ENCODE measurements at regions not wholly inside any gene's neighbourhood (a gene's known extent, or its start where the extent isn't known, plus 50 kb on each side); places are given as distances from the start of the nearest gene placed in this dataset.

DNA sequence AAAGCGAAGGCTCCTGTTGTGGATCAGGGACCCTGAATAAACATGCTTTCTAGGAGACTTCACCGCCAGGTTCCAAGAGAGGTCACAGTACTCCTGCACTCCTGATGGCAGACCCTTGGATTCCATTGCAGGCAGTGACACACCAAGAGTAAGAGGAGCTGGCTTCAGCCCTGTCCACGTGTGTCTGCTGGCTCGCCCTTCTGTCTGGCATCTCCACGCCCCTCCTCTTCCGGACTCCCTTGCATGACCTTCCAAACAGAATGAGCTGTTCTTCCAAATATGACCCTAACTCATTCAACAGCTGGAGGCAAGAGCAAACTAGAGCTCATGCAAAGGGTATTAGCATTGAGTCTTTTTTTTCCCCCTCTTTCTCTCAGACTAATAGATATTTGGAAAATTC lies 233.0 kb upstream of the PLEKHG7 start:
- Mint-ChIP-seq H3K4me3 (ENCODE audit: unreplicated experiment) (no peak overlapping the region), H3K9me3 (ENCODE audit: unreplicated experiment) (no peaks in the 10 kb centered on the region), H3K27me3 (ENCODE audit: unreplicated experiment) (no peaks in the 10 kb centered on the region), H3K4me1 (ENCODE audit: unreplicated experiment) (peaks cover 7% of the 10 kb centered on the region), H3K27ac (ENCODE audit: unreplicated experiment) (no peak overlapping the region), H3K36me3 (ENCODE audit: low read depth, unreplicated experiment) (no peaks in the 10 kb centered on the region)
- no peak for DNase-seq (ENCODE audit: low spot score)
- TF ChIP-seq CTCF (IDR thresholded peaks at IDR 0.05; ENCODE audit: unreplicated experiment) = no peak

- H3K4me1 Mint-ChIP-seq (ENCODE audit: unreplicated experiment) = peaks cover 7% of the 10 kb centered on the region
Measured at GRCh38 chr12:92468358-92469020, 234.3 kb upstream of the PLEKHG7 start.

DNA sequence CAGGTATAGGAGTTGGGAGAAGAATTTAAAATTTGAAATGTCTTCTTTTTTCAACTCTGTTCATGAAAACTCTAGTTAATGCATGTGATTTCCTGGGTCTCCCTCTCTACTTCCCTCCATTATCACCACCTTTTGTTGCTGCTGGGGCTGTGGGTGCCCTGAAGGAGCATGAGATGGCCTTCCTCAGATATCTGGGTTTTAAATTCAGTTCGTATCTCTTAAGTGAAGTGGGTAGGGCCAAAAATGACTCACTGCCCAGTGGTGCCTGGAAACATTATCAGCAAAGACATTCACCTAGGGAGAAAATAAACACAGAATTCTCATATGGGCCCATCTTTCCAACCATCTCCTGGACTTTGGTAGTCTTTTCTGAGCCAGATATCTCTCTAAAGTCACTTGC lies 234.9 kb upstream of the PLEKHG7 start:
- Mint-ChIP-seq H3K4me1 (ENCODE audit: unreplicated experiment) (peaks cover 7% of the 10 kb centered on the region), H3K27ac (ENCODE audit: unreplicated experiment) (no peak overlapping the region)

More at GRCh38 chr12:92468358-92469020, 234.3 kb upstream of the PLEKHG7 start:
- H3K36me3 Mint-ChIP-seq (ENCODE audit: low read depth, unreplicated experiment) = no peaks in the 10 kb centered on the region
- no peaks in the 10 kb centered on the region for H3K27me3 Mint-ChIP-seq (ENCODE audit: unreplicated experiment)
- H3K27ac Mint-ChIP-seq (ENCODE audit: unreplicated experiment) = no peak overlapping the region
- no peaks in the 10 kb centered on the region for H3K9me3 Mint-ChIP-seq (ENCODE audit: unreplicated experiment)
- no peak for TF ChIP-seq CTCF (IDR thresholded peaks at IDR 0.05; ENCODE audit: unreplicated experiment)
- DNase-seq (ENCODE audit: low spot score) = no peak
- H3K4me3 Mint-ChIP-seq (ENCODE audit: unreplicated experiment) = no peak overlapping the region

DNA sequence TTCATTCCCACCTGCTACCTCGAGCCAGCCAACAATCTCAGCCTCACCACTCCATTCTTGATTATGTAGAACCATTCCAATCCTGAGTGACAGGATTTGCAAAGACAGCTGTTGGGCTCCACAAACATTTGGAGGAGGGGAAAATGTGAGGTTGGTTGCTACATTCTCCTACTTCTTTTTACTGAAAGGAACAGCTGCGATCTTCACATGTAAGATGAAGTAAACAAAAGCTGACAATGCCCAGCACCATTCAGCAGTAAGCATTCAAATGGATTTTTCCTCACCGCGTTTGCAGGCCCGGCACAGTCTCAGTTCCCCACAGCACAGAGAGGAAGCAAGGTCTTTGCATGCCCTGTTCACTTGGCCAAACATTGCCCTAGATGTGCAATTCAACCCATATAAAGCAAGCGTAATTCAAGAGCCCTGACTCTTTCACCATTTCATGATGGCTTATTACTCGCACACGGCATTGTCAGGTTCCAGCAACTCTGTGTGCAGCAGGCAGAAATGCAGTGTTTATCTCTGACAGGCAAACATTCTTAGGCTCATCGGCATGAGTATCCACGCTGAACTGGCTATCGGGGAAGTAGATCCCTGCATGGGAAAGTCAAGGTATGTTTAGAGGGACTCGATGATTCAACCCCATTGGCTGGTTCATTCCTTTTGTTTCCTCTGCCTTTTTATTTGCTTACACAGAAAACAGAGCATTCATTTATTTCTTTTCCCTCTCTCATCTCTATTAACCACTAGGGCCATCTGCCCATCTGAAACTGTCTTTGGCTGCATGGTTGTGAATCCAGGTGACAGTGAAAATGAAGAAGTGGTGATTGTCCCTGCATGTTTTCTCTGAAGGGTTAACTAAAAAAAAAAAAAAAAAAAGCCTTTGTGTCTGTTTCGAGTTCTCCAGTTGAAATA lies 236.1 kb upstream of the PLEKHG7 start:
- no peak for TF ChIP-seq CTCF (IDR thresholded peaks at IDR 0.05; ENCODE audit: unreplicated experiment)
- Mint-ChIP-seq H3K27ac (ENCODE audit: unreplicated experiment) (no peak overlapping the region), H3K36me3 (ENCODE audit: low read depth, unreplicated experiment) (no peaks in the 10 kb centered on the region), H3K4me1 (ENCODE audit: unreplicated experiment) (peaks cover 7% of the 10 kb centered on the region), H3K4me3 (ENCODE audit: unreplicated experiment) (no peak overlapping the region), H3K27me3 (ENCODE audit: unreplicated experiment) (no peaks in the 10 kb centered on the region), H3K9me3 (ENCODE audit: unreplicated experiment) (no peaks in the 10 kb centered on the region)
- DNase-seq (ENCODE audit: low spot score) = no peak

More for the DNA sequence above, 234.9 kb upstream of the PLEKHG7 start:
- no peaks in the 10 kb centered on the region for H3K36me3 Mint-ChIP-seq (ENCODE audit: low read depth, unreplicated experiment)
- no peak for TF ChIP-seq CTCF (IDR thresholded peaks at IDR 0.05; ENCODE audit: unreplicated experiment)
- no peak overlapping the region for H3K4me3 Mint-ChIP-seq (ENCODE audit: unreplicated experiment)
- no peaks in the 10 kb centered on the region for H3K9me3 Mint-ChIP-seq (ENCODE audit: unreplicated experiment)
- no peaks in the 10 kb centered on the region for H3K27me3 Mint-ChIP-seq (ENCODE audit: unreplicated experiment)
- DNase-seq (ENCODE audit: low spot score) = no peak
